WTC11 (cell line): ENCODE measurements at regions not wholly inside any gene's neighbourhood (a gene's known extent, or its start where the extent isn't known, plus 50 kb on each side); places are given as distances from the start of the nearest gene placed in this dataset.

Source experiments
- ATAC-seq: fragments of 200-7000 bp; cut with Tn5 transposase; 2 replicates; pipeline ENCODE4 v1.10.0; 2021; ENCODE audit warnings: mild to moderate bottlenecking, moderate library complexity
- CTCF ChIA-PET: fragments of 300-600 bp; sonication (Branson Sonifier 250); formaldehyde crosslinking; loops from one replicate; lab custom pipeline; 2021; ENCODE audit warnings: antibody characterized with exemption; lab: Charles Lee
- POLR2A ChIA-PET: fragments of 350-600 bp; sonication (Branson Sonifier 250); formaldehyde crosslinking; loops from one replicate; lab custom pipeline; 2021; ENCODE audit warnings: antibody characterized with exemption; lab: Charles Lee
- DNase-seq: peaks from one replicate; pipeline ENCODE4 v3.0.0; 2021; ENCODE audit warnings: low spot score
- H3K27ac Mint-ChIP-seq: 2 replicates; pipeline ENCODE4 v1.8.0; 2021; ENCODE audit warnings: mixed read lengths
- H3K27me3 Mint-ChIP-seq: 2 replicates; pipeline ENCODE4 v1.8.0; 2021; ENCODE audit warnings: low read depth, mild to moderate bottlenecking, moderate library complexity, mixed read lengths
- H3K36me3 Mint-ChIP-seq: 2 replicates; pipeline ENCODE4 v1.8.0; 2021; ENCODE audit warnings: mixed read lengths
- H3K4me1 Mint-ChIP-seq: 2 replicates; pipeline ENCODE4 v1.8.0; 2022; ENCODE audit warnings: mixed read lengths
- H3K4me3 Mint-ChIP-seq: 2 replicates; pipeline ENCODE4 v1.8.0; 2021; ENCODE audit warnings: mild to moderate bottlenecking, moderate library complexity, mixed read lengths
- H3K9me3 Mint-ChIP-seq: 2 replicates; pipeline ENCODE4 v1.8.0; 2021; ENCODE audit warnings: mixed read lengths
- ATF3 ChIP-seq: sonication (generic); formaldehyde crosslinking; conservative IDR thresholded peaks from 2 replicates; pipeline ENCODE4 v1.8.1; 2022; ENCODE audit warnings: mild to moderate bottlenecking, missing genetic modification reagents
- ATF6 ChIP-seq: sonication (generic); formaldehyde crosslinking; IDR thresholded peaks from 2 replicates; pipeline ENCODE4 v1.8.1; 2023; ENCODE audit warnings: mild to moderate bottlenecking, missing genetic modification reagents
- CREB1 ChIP-seq: sonication (generic); formaldehyde crosslinking; IDR thresholded peaks from 2 replicates; pipeline ENCODE4 v1.8.0; 2023; ENCODE audit warnings: mild to moderate bottlenecking, missing genetic modification reagents
- CREM ChIP-seq: sonication (generic); formaldehyde crosslinking; IDR thresholded peaks from 2 replicates; pipeline ENCODE4 v1.8.1; 2022; ENCODE audit warnings: mild to moderate bottlenecking, missing genetic modification reagents, moderate library complexity
- CTCF ChIP-seq: fragments of 200-600 bp; IDR thresholded peaks from 2 replicates; pipeline ENCODE4 v1.8.0; 2022; ENCODE audit warnings: antibody characterized with exemption
- EMX1 ChIP-seq: fragments of 250-450 bp; sonication (Bioruptor Pico); IDR thresholded peaks from 2 replicates; pipeline ENCODE4 v1.8.0; 2021; ENCODE audit warnings: mild to moderate bottlenecking
- FOXK1 ChIP-seq: sonication (generic); formaldehyde crosslinking; IDR thresholded peaks from 2 replicates; pipeline ENCODE4 v1.8.0; 2022; ENCODE audit warnings: mild to moderate bottlenecking, moderate library complexity, missing genetic modification reagents
- FOXP4 ChIP-seq: sonication (generic); formaldehyde crosslinking; IDR thresholded peaks from 2 replicates; pipeline ENCODE4 v1.8.0; 2022; ENCODE audit warnings: mild to moderate bottlenecking, missing genetic modification reagents
- JAZF1 ChIP-seq: fragments of 250-450 bp; sonication (Bioruptor Pico); IDR thresholded peaks from 2 replicates; pipeline ENCODE4 v1.9.0; 2021; ENCODE audit warnings: moderate library complexity, mild to moderate bottlenecking, inconsistent platforms
- MAX ChIP-seq: sonication (generic); formaldehyde crosslinking; IDR thresholded peaks from 2 replicates; pipeline ENCODE4 v1.8.0; 2022; ENCODE audit warnings: mild to moderate bottlenecking, missing genetic modification reagents
- MXD4 ChIP-seq: fragments of 250-450 bp; sonication (Bioruptor Pico); IDR thresholded peaks from 2 replicates; pipeline ENCODE4 v1.8.0; 2021; ENCODE audit warnings: mild to moderate bottlenecking, moderate library complexity, borderline replicate concordance
- MYBL2 ChIP-seq: sonication (generic); formaldehyde crosslinking; IDR thresholded peaks from 2 replicates; pipeline ENCODE4 v1.8.1; 2023; ENCODE audit warnings: mild to moderate bottlenecking, moderate library complexity, missing genetic modification reagents
- PRDM15 ChIP-seq: sonication (generic); formaldehyde crosslinking; IDR thresholded peaks from 2 replicates; pipeline ENCODE4 v1.8.0; 2022; ENCODE audit warnings: missing genetic modification reagents
- PREB ChIP-seq: sonication (generic); formaldehyde crosslinking; IDR thresholded peaks from 2 replicates; pipeline ENCODE4 v1.8.1; 2022; ENCODE audit warnings: mild to moderate bottlenecking, missing genetic modification reagents, moderate library complexity, borderline replicate concordance
- SMAD3 ChIP-seq: sonication (generic); formaldehyde crosslinking; IDR thresholded peaks from 2 replicates; pipeline ENCODE4 v1.8.0; 2022; ENCODE audit warnings: missing genetic modification reagents, mild to moderate bottlenecking, borderline replicate concordance
- ZBTB43 ChIP-seq: sonication (generic); formaldehyde crosslinking; IDR thresholded peaks from 2 replicates; pipeline ENCODE4 v1.8.1; 2023; ENCODE audit warnings: mild to moderate bottlenecking, missing genetic modification reagents
- ZNF416 ChIP-seq: fragments of 250-450 bp; sonication (Bioruptor Pico); IDR thresholded peaks from 2 replicates; pipeline ENCODE4 v1.9.0; 2021; ENCODE audit warnings: mild to moderate bottlenecking, inconsistent platforms
- ZNF425 ChIP-seq: fragments of 250-450 bp; sonication (Bioruptor Pico); conservative IDR thresholded peaks from 2 replicates; pipeline ENCODE4 v1.9.0; 2021; ENCODE audit warnings: mild to moderate bottlenecking

- TF ChIP-seq CTCF, result no peak
- TF ChIP-seq JAZF1 (CRISPR knock-in tag), result no peak
- no peak for TF ChIP-seq CREB1 (CRISPR knock-in tag)
- no peak for TF ChIP-seq MYBL2 (CRISPR knock-in tag)
- no peak for TF ChIP-seq MXD4
- no peak for TF ChIP-seq FOXP4 (CRISPR knock-in tag)
- no peak for TF ChIP-seq MAX (CRISPR knock-in tag)
- TF ChIP-seq PREB (CRISPR knock-in tag), result no peak
- TF ChIP-seq ATF6 (CRISPR knock-in tag), result no peak
- TF ChIP-seq ZNF416 (CRISPR knock-in tag), result no peak
- no peak for TF ChIP-seq CREM
- TF ChIP-seq ATF3 (CRISPR knock-in tag), result no peak
- no peak for TF ChIP-seq ZNF425 (CRISPR knock-in tag)
- TF ChIP-seq ZBTB43 (CRISPR knock-in tag), result no peak
Measured at GRCh38 chr14:89697281-89698060, 257.1 kb downstream of the EFCAB11 start (continued).

- no peak overlapping the region for H3K4me3 Mint-ChIP-seq
- H3K4me1 Mint-ChIP-seq, result peaks cover 8% of the 10 kb centered on the region
- ATAC-seq, result no peak
- peaks cover 13% of the 10 kb centered on the region for H3K36me3 Mint-ChIP-seq
- no peak for DNase-seq
- H3K27me3 Mint-ChIP-seq, result peaks cover 2% of the 10 kb centered on the region
- peaks cover 21% of the 10 kb centered on the region for H3K9me3 Mint-ChIP-seq
- POLR2A ChIA-PET, result no interaction called here
- CTCF ChIA-PET, result no interaction called here
- no peak overlapping the region for H3K27ac Mint-ChIP-seq
- TF ChIP-seq FOXK1 (CRISPR knock-in tag) (no peak), MAX (CRISPR knock-in tag) (no peak), EMX1 (CRISPR knock-in tag) (no peak), SMAD3 (CRISPR knock-in tag) (no peak), PRDM15 (CRISPR knock-in tag) (no peak)
Measured at GRCh38 chr14:89695846-89696245, 258.7 kb downstream of the EFCAB11 start.
